K562 (cell line): ENCODE measurements at regions not wholly inside any gene's neighbourhood (a gene's known extent, or its start where the extent isn't known, plus 50 kb on each side); places are given as distances from the start of the nearest gene placed in this dataset.

Experiments used
- ATAC-seq: fragments of 200-7000 bp; cut with Tn5 transposase; 3 replicates; pipeline ENCODE4 v1.9.1; 2020; ENCODE audit warnings: moderate library complexity
- BruUV-seq: library from RNA; stranded (reverse); fragments of 400-500 nt; replicated peaks from 2 replicates; lab custom pipeline; 2021; lab: Mats Ljungman, UMichigan
- CTCF ChIA-PET: fragments of 300-600 bp; formaldehyde crosslinking; extraction: SDS; loops from one replicate; lab custom pipeline; 2021; ENCODE audit warnings: low intra/inter-chr PET ratio; lab: Yijun Ruan, JAX
- POLR2A ChIA-PET: fragments of 300-600, 350-650 bp; sonication (Branson Sonifier 250); formaldehyde crosslinking; extraction: SDS; loops from one replicate; lab custom pipeline; 2021; ENCODE audit warnings: antibody characterized with exemption, inconsistent platforms; lab: Yijun Ruan, JAX
- DNase-seq, 4 experiments: peaks; one replicate each; pipeline versions ENCODE4 v3.0.0 to v3.0.0-alpha.2; 2011 to 2018; ENCODE audit warnings: low spot score in 3 of 4, mixed read lengths in 3 of 4; ENCODE audit errors: extremely low read depth in 1 of 4
- FAIRE-seq: peaks from 2 replicates; lab custom pipeline; 2011; peaks lifted over from hg19 to GRCh38; lab: Jason Lieb, UNC
- H2AFZ ChIP-seq: 2 replicates; pipeline ENCODE4 v1.6.0; 2011; ENCODE audit warnings: low read depth, low read length, control low read depth, inconsistent platforms
- H3K27ac ChIP-seq: fragments of 200-600 bp; 3 replicates; pipeline ENCODE4 v1.8.0; 2011; ENCODE audit warnings: low read depth, mild to moderate bottlenecking, control low read depth, inconsistent platforms, low read length, moderate library complexity, mixed read lengths; ENCODE audit errors: extremely low read depth
- H3K27me3 ChIP-seq, 2 experiments: fragments of 300-600 bp in 1 of 2; 2 replicates in 1 of 2; 3 replicates in 1 of 2; pipeline versions ENCODE4 v1.6.0 to v1.8.0; 2011; ENCODE audit warnings: inconsistent platforms in 2 of 2, low read length in 2 of 2, mild to moderate bottlenecking in 1 of 2, mixed read lengths in 1 of 2, moderate library complexity in 1 of 2; ENCODE audit not compliant: control insufficient read depth in 2 of 2, insufficient read depth in 2 of 2
- H3K36me3 ChIP-seq: fragments of 300-600 bp; 3 replicates; pipeline ENCODE4 v1.8.0; 2011; ENCODE audit warnings: mild to moderate bottlenecking, low read length, inconsistent platforms; ENCODE audit not compliant: control insufficient read depth, insufficient read depth
- H3K4me1 ChIP-seq, 2 experiments: fragments of 200-600 bp in 1 of 2; replicated peaks in 1 of 2; 2 replicates in 1 of 2; 3 replicates in 1 of 2; pipeline versions ENCODE4 v1.5.1 to v1.8.0; 2011; ENCODE audit warnings: inconsistent platforms in 2 of 2, low read length in 2 of 2, mild to moderate bottlenecking in 1 of 2, mixed read lengths in 1 of 2, moderate library complexity in 1 of 2; ENCODE audit not compliant: control insufficient read depth in 2 of 2, insufficient read depth in 2 of 2
- H3K4me2 ChIP-seq: 2 replicates; pipeline ENCODE4 v1.6.1; 2011; ENCODE audit warnings: low read length, control low read depth, inconsistent platforms, mixed read lengths; ENCODE audit not compliant: insufficient read depth
- H3K4me3 ChIP-seq: fragments of 200-600 bp; sonication (generic), shearing (Covaris generic); 2 replicates; pipeline ENCODE4 v1.5.1; 2016; ENCODE audit warnings: control low read depth, inconsistent platforms
- H3K79me2 ChIP-seq: fragments of 200-600 bp; 3 replicates; pipeline ENCODE4 v1.8.0; 2011; ENCODE audit warnings: low read length, inconsistent platforms; ENCODE audit not compliant: control insufficient read depth, insufficient read depth
- H3K9ac ChIP-seq, 2 experiments: 2 replicates each; pipeline versions ENCODE4 v1.6.0 to v1.6.1; 2011; ENCODE audit warnings: low read depth in 2 of 2, low read length in 2 of 2, control low read depth in 1 of 2, inconsistent platforms in 1 of 2, mild to moderate bottlenecking in 1 of 2, mixed read lengths in 1 of 2; ENCODE audit not compliant: insufficient read depth in 1 of 2
- H3K9me1 ChIP-seq: one replicate; pipeline ENCODE4 v1.6.0; 2011; ENCODE audit warnings: inconsistent platforms, mild to moderate bottlenecking, low read length, moderate library complexity; ENCODE audit not compliant: control insufficient read depth, insufficient read depth
- H3K9me3 ChIP-seq: replicated peaks from 2 replicates; pipeline ENCODE4 v1.5.1; 2011; ENCODE audit warnings: low read depth, low read length, inconsistent platforms; ENCODE audit not compliant: control insufficient read depth, insufficient read depth
- H4K20me1 ChIP-seq: replicated peaks from 2 replicates; pipeline ENCODE4 v1.6.1; 2011; ENCODE audit warnings: low read length, inconsistent platforms, mixed read lengths; ENCODE audit not compliant: control insufficient read depth, insufficient read depth
- ARID3B ChIP-seq: fragments of 250-450 bp; sonication (Bioruptor Pico); IDR thresholded peaks from 2 replicates; pipeline ENCODE4 v1.4.0; 2020; ENCODE audit warnings: borderline replicate concordance
- ARNT ChIP-seq, 2 experiments: fragments of 450-650 bp; IDR thresholded peaks; 2 replicates each; pipeline ENCODE4 v1.6.1; 2016; ENCODE audit warnings: mild to moderate bottlenecking in 1 of 2
- ATF4 ChIP-seq: fragments of 450-650 bp; formaldehyde crosslinking; IDR thresholded peaks from 2 replicates; pipeline ENCODE4 v1.4.0; 2022; ENCODE audit warnings: mild to moderate bottlenecking, moderate library complexity
- CC2D1A ChIP-seq: fragments of 450-650 bp; IDR thresholded peaks from 2 replicates; pipeline ENCODE4 v1.6.1; 2017; ENCODE audit warnings: mild to moderate bottlenecking
- FOXP4 ChIP-seq: sonication (generic); formaldehyde crosslinking; IDR thresholded peaks from 2 replicates; pipeline ENCODE4 v1.8.0; 2022; ENCODE audit warnings: mild to moderate bottlenecking, missing genetic modification reagents, borderline replicate concordance
- KDM1A ChIP-seq, 2 experiments: fragments of 450-650 bp; IDR thresholded peaks; 2 replicates each; pipeline ENCODE4 v1.6.1; 2016; ENCODE audit warnings: mild to moderate bottlenecking in 2 of 2
- NFRKB ChIP-seq: fragments of 450-650 bp; IDR thresholded peaks from 2 replicates; pipeline ENCODE4 v1.6.1; 2016; ENCODE audit warnings: low read depth
- PKNOX1 ChIP-seq: fragments of 450-650 bp; IDR thresholded peaks from 2 replicates; pipeline ENCODE4 v1.6.1; 2016
- RFX5 ChIP-seq: IDR thresholded peaks from 2 replicates; pipeline ENCODE4 v1.6.1; 2011; ENCODE audit warnings: low read depth, mild to moderate bottlenecking, improper control_type of control experiment, low read length
- TAF1 ChIP-seq: IDR thresholded peaks from 2 replicates; pipeline ENCODE4 v1.6.1; 2011; ENCODE audit warnings: mild to moderate bottlenecking, low read length, moderate library complexity; ENCODE audit not compliant: insufficient read depth, control insufficient read depth, severe bottlenecking; ENCODE audit errors: extremely low read depth
- ZBED1 ChIP-seq: IDR thresholded peaks from 2 replicates; pipeline ENCODE4 v1.6.1; 2014
- ZNF384 ChIP-seq: IDR thresholded peaks from 2 replicates; pipeline ENCODE4 v1.6.1; 2012; ENCODE audit warnings: low read depth, low read length, improper control_type of control experiment
- WGBS: fragments of 100-300 bp; shearing (Covaris generic); methylation state at CpG from one replicate; pipeline ENCODE4 v1.1.6; 2016; ENCODE audit warnings: low coverage, mixed read lengths; ENCODE audit not compliant: insufficient coverage; ENCODE audit errors: missing lambda C conversion rate; 5-methylcytosine and 5-hydroxymethylcytosine counted together
- in situ Hi-C: fragments of 300-500 bp; cut with MboI; formaldehyde crosslinking; loops from 4 replicates; pipeline ENCODE4 v1.15.0; 2018; ENCODE audit warnings: inconsistent platforms, mixed read lengths
- intact Hi-C: fragments of 100-400 bp; cut with micrococcal nuclease; formaldehyde crosslinking; loops from 2 replicates; pipeline ENCODE4 v1.14.2; 2022

GRCh38 chr10:18822156-18822555 lies 162.9 kb downstream of the ARL5B start (continued):
- TF ChIP-seq ARID3B = no peak

GRCh38 chr10:18829259-18829658 lies 170.0 kb downstream of the ARL5B start:
- in situ Hi-C loops (no loop called here), intact Hi-C loops (no loop called here)
- WGBS = 0% methylated on average over 2 of the region's 2 CpGs
- ATAC-seq (no peak), FAIRE-seq (no peak), DNase-seq (no peak)
- Histone ChIP-seq H3K9ac (no peak overlapping the region), H3K79me2 (no peaks in the 10 kb centered on the region), H3K9me1 (no peaks in the 10 kb centered on the region), H3K9me3 (no peaks in the 10 kb centered on the region; the same call in 1 of the 2 replicates), H3K4me1 (no peaks in the 10 kb centered on the region), H3K36me3 (no peaks in the 10 kb centered on the region), H3K4me3 (no peak overlapping the region), H4K20me1 (no peaks in the 10 kb centered on the region), H2AFZ (no peak overlapping the region), H3K27ac (no peak overlapping the region), H3K27me3 (no peaks in the 10 kb centered on the region), H3K4me2 (no peak overlapping the region)
- BruUV-seq = no TSS peak
- ChIA-PET POLR2A (no interaction called here), CTCF (no interaction called here)
- TF ChIP-seq CC2D1A (no peak), TAF1 (no peak), ATF4 (CRISPR knock-in tag) (no peak), ZBED1 (no peak), PKNOX1 (no peak), ZNF384 (no peak), FOXP4 (no peak), NFRKB (no peak), KDM1A (IDR thresholded peaks at IDR 0.05) (no peak), RFX5 (no peak), ARNT (IDR thresholded peaks at IDR 0.05) (no peak)
